GM12874 (cell line): ENCODE measurements at regions not wholly inside any gene's neighbourhood (a gene's known extent, or its start where the extent isn't known, plus 50 kb on each side); places are given as distances from the start of the nearest gene placed in this dataset.

Experiments
- TF ChIP-seq, protein P1 (sequence below): IDR thresholded peaks from 2 replicates; pipeline ENCODE4 v1.5.1; 2011; ENCODE audit warnings: low read depth, mild to moderate bottlenecking, control low read depth, low read length, moderate library complexity; ENCODE audit not compliant: insufficient read depth

DNA sequence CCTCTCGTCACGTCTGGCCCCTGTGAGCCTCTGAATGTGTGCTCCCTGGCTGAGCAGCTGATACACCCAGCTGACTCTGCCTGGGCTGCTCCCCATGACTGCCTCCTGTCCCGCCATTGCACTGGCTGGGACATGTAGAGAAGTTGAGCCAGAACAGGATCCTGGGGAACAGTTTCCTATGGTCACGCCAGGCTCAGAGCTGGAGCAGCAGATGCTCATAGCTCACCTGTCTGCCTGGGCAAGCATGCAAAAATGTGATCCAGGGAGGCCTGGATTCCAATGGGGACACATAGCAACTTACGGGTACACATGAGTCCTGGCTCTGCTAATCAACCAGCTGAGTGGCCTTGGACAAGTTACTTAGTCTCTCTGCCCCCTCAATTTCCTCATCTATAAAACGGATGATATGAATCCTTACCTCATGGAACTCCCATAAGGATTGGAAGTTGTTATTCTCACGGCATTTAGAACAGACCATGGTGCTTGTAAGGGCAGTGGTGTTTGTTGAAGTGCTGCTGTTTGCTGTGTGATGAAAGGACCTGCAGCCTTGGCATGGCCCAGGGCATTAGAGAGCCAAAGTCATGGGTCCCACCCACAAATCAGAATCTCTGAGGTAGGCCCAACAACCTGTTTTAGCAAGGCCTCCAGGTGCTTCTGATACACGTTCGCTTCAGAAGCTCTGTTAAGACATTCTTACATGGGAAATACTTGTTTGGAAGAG lies 150.3 kb upstream of the VANGL1 start:
- TF ChIP-seq, protein P1, sequence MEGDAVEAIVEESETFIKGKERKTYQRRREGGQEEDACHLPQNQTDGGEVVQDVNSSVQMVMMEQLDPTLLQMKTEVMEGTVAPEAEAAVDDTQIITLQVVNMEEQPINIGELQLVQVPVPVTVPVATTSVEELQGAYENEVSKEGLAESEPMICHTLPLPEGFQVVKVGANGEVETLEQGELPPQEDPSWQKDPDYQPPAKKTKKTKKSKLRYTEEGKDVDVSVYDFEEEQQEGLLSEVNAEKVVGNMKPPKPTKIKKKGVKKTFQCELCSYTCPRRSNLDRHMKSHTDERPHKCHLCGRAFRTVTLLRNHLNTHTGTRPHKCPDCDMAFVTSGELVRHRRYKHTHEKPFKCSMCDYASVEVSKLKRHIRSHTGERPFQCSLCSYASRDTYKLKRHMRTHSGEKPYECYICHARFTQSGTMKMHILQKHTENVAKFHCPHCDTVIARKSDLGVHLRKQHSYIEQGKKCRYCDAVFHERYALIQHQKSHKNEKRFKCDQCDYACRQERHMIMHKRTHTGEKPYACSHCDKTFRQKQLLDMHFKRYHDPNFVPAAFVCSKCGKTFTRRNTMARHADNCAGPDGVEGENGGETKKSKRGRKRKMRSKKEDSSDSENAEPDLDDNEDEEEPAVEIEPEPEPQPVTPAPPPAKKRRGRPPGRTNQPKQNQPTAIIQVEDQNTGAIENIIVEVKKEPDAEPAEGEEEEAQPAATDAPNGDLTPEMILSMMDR: no peak

- TF ChIP-seq, protein P1: no peak
Observed at GRCh38 chr1:115479055-115479482, 141.0 kb upstream of the NGF start.

DNA sequence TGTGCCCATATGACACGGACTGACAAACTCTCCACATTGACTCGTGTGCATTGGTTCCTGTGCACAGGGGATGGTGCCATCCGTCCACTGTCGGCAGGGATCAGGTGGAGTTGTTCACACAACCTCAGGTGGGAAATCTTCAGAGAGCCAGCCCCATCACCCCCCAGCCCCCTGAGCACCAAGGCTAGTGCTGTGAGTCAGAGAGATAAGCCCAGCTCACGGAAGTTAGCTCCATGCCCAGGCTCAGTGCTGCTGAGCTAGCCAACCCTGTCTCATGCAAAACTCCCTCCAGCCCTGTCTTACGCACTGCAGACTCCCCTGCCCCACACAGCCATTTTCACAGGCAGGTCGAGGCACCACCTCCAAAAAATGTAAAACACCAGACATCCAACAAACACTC lies 139.0 kb upstream of the NGF start:
- TF ChIP-seq, protein P1: no peak

- TF ChIP-seq, protein P1: no peak
Observed at GRCh38 chr1:115476616-115477015, 138.6 kb upstream of the NGF start.

- TF ChIP-seq, protein P1: no peak
Observed at GRCh38 chr1:115475901-115476300, 137.9 kb upstream of the NGF start.

GRCh38 chr1:115475252-115475651 lies 137.2 kb upstream of the NGF start:
- TF ChIP-seq, protein P1: no peak

GRCh38 chr1:115473986-115474565 lies 136.0 kb upstream of the NGF start:
- TF ChIP-seq, protein P1: no peak
